Brain microvascular endothelial cell (primary cell): ENCODE measurements at regions not wholly inside any gene's neighbourhood (a gene's known extent, or its start where the extent isn't known, plus 50 kb on each side); places are given as distances from the start of the nearest gene placed in this dataset.

Experiments
- DNase-seq: peaks from one replicate; pipeline ENCODE4 v3.0.0-alpha.2; 2020
- H3K27ac ChIP-seq: fragments of 250-450 bp; sonication (Bioruptor Pico); 2 replicates; pipeline ENCODE4 v1.5.1; 2020; ENCODE audit warnings: mild to moderate bottlenecking, moderate library complexity
- H3K27me3 ChIP-seq: fragments of 250-450 bp; sonication (Bioruptor Pico); replicated peaks from 2 replicates; pipeline ENCODE4 v1.5.1; 2020; ENCODE audit warnings: mild to moderate bottlenecking
- H3K36me3 ChIP-seq: fragments of 250-450 bp; sonication (Bioruptor Pico); replicated peaks from 2 replicates; pipeline ENCODE4 v1.5.1; 2020; ENCODE audit warnings: mild to moderate bottlenecking
- H3K4me3 ChIP-seq: 2 replicates; pipeline ENCODE4 v1.5.1; 2011; ENCODE audit warnings: low read depth, mild to moderate bottlenecking, control low read depth, low read length, moderate library complexity
- in situ Hi-C: cut with HindIII; loops from 2 replicates; pipeline ENCODE4 v1.10.0; 2017; ENCODE audit warnings: low sequenced_read_pairs, low pct_ligation_motif_present
- TF ChIP-seq, protein P1 (sequence below): IDR thresholded peaks from 2 replicates; pipeline ENCODE4 v1.5.1; 2011; ENCODE audit warnings: low read depth, mild to moderate bottlenecking, moderate library complexity, low read length, control low read depth, inconsistent platforms; ENCODE audit errors: missing control alignments

DNA sequence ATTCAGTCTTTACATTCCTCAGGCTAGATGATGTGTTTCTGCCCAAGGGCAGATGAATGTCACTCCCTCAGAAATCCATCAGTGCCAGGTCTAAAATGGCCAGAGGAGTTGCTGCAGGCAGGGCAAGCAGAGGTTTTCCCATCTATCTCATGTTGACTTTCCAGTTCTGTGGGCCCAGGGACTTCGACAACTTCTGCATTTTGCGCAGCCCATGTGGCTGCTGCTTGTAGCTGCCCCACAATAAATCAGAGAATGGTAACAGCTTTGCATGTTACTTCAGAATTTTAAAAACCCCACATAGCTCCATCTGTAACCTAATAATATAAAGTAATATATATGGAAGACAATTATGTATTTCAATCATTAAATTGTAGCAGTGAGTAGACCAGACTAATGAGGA is 1367.7 kb upstream of the AGA start:
- Histone ChIP-seq H3K4me3 (no peak overlapping the region), H3K36me3 (no peaks in the 10 kb centered on the region), H3K27me3 (no peaks in the 10 kb centered on the region), H3K27ac (no peak overlapping the region)
- TF ChIP-seq, protein P1, sequence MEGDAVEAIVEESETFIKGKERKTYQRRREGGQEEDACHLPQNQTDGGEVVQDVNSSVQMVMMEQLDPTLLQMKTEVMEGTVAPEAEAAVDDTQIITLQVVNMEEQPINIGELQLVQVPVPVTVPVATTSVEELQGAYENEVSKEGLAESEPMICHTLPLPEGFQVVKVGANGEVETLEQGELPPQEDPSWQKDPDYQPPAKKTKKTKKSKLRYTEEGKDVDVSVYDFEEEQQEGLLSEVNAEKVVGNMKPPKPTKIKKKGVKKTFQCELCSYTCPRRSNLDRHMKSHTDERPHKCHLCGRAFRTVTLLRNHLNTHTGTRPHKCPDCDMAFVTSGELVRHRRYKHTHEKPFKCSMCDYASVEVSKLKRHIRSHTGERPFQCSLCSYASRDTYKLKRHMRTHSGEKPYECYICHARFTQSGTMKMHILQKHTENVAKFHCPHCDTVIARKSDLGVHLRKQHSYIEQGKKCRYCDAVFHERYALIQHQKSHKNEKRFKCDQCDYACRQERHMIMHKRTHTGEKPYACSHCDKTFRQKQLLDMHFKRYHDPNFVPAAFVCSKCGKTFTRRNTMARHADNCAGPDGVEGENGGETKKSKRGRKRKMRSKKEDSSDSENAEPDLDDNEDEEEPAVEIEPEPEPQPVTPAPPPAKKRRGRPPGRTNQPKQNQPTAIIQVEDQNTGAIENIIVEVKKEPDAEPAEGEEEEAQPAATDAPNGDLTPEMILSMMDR: no peak
- DNase-seq: no peak
- in situ Hi-C loops: no loop called here

DNA sequence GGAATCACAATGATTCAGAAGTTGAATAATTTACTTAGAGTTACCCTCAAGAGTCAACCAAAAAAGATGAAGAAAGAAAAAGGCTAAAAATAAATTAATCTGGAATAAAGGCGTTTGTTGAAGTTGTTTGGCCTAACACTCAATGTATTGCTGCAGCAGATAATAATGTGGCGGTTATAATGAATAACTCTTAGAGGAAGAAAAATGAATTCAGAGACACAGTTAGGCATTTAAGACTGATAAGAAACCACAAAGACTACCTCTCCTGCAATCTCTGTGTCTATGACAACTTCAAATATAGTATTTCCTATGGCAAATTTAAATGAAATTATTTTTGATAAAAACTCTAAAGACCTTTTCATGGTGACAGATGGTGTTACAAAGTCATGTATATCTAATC is 1369.1 kb upstream of the AGA start:
- Histone ChIP-seq H3K27me3 (no peaks in the 10 kb centered on the region), H3K36me3 (no peaks in the 10 kb centered on the region), H3K27ac (no peak overlapping the region), H3K4me3 (no peak overlapping the region)
- DNase-seq: no peak
- TF ChIP-seq, protein P1: no peak
- in situ Hi-C loops: no loop called here

DNA sequence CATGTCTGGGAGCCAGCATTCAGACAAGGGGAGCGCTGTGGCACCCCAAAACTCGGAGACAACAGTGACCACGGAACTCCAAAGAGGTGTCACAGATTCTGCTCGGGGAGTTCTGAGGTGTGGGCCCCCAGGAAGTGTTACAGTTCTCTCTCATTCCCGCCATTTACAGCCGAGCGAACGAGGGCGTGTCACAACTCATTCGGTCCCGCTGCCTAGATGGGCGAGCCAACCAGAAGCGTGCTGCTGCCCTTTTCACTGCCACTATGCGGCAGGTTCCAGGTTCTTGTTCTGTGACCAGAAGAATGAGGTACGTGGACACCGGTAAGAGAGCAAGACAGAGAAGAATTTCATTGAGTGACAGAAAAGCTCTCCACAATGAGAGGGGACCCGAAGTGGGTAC is 1370.6 kb upstream of the AGA start:
- H3K27me3 ChIP-seq: no peaks in the 10 kb centered on the region
- in situ Hi-C loops: no loop called here
- TF ChIP-seq, protein P1: no peak
- H3K36me3 ChIP-seq: no peaks in the 10 kb centered on the region
- no peak overlapping the region for H3K27ac ChIP-seq
- no peak for DNase-seq
- H3K4me3 ChIP-seq: no peak overlapping the region

DNA sequence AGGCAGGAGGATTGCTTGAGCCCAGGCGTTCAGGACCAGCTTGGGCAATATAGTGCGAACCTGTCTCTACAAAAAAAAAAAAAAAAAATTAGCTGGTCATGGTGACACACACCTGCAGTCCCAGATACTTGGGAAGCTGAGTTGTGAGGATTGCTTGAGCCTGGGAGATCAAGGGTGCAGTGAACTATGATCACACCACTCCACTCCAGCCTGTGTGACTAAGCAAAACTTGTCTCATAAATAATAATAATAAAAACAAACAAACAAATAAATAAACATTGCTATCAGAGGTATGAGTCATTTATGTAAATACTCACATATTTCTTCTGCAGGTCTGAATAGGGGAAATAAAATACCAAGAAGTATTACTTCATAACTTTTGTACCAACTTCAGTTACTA is 1372.7 kb upstream of the AGA start:
- Histone ChIP-seq H3K4me3 (no peak overlapping the region), H3K27ac (no peak overlapping the region), H3K36me3 (no peaks in the 10 kb centered on the region), H3K27me3 (no peaks in the 10 kb centered on the region)
- DNase-seq: no peak
- in situ Hi-C loops: no loop called here
- TF ChIP-seq, protein P1: no peak

DNA sequence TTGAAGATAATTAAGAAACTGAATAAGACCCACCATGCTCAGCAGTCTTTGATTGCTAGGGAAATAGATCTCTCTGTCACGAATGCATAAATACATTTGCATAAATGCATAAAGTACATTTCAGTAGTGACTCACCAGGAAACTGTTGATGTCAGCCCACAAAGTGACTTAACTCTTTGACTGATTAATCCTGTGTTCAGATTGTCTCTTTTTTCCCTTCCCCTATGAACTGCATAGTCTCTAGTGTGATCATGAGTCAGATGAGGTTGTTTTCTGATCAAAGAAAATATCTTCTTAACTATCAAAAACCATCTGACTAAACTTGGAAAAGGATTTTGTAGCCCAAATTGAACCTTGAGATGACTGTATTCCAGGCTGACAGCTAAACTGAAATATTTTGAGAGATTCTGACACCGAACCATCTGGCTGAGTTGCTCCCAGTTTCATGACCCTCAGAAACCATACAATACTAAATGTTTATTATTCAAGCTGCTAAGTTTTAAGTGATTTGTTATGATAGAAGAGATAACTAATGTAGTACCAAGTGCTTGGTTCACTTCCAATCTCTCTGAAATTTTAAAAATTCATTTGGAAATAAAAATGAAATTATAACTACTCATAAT is 1381.5 kb upstream of the AGA start:
- no peak for DNase-seq
- Histone ChIP-seq H3K36me3 (no peaks in the 10 kb centered on the region), H3K4me3 (no peak overlapping the region), H3K27ac (no peak overlapping the region), H3K27me3 (no peaks in the 10 kb centered on the region)
- TF ChIP-seq, protein P1: no peak
- in situ Hi-C loops: no loop called here

DNA sequence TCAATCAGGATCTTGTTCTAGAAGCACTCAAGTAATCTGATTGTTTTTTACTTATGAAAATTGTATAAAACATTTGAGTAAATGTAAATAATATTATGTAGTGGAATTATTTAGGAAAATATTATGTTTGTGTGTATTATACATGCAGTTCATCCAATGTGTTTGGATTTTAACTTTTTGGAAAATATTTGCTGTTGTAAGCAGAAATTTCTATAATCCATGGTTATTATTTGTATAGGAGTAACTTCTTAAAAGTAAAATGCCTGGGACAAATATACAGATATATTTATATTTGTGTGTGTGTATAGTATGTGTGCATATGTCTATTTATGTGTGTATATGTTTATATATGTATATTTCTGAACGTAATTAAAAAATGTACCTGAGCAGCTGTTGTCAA is 1394.6 kb upstream of the AGA start:
- TF ChIP-seq, protein P1: no peak
- in situ Hi-C loops: no loop called here
- Histone ChIP-seq H3K27ac (no peak overlapping the region), H3K4me3 (no peak overlapping the region), H3K36me3 (no peaks in the 10 kb centered on the region), H3K27me3 (no peaks in the 10 kb centered on the region)
- no peak for DNase-seq
